Esophagus squamous epithelium (tissue), 4 donors: ENCODE measurements at regions not wholly inside any gene's neighbourhood (a gene's known extent, or its start where the extent isn't known, plus 50 kb on each side); places are given as distances from the start of the nearest gene placed in this dataset.

Experiments
- CTCF ChIP-seq, 6 experiments: fragments of 450-650 bp in 4 of 6; fragments of 200-600 bp in 2 of 6; sonication (generic) in 2 of 6; IDR thresholded peaks; one replicate each; pipeline ENCODE4 v1.5.1; 2016 to 2019; ENCODE audit warnings: antibody characterized with exemption in 6 of 6, mild to moderate bottlenecking in 4 of 6, moderate library complexity in 4 of 6
- POLR2A ChIP-seq, 4 donors: fragments of 450-650 bp; IDR thresholded peaks; one replicate each; pipeline ENCODE4 v1.6.1; 2017; ENCODE audit warnings: antibody characterized with exemption in 4 of 4, mild to moderate bottlenecking in 4 of 4, moderate library complexity in 3 of 4

GRCh38 chr14:85218982-85219381 lies 311.0 kb upstream of the FLRT2 start:
- TF ChIP-seq CTCF (IDR thresholded peaks at IDR 0.05) (no peak), POLR2A (IDR thresholded peaks at IDR 0.05) (no peak)
